Ovary (tissue), 3 donors: ENCODE measurements at regions not wholly inside any gene's neighbourhood (a gene's known extent, or its start where the extent isn't known, plus 50 kb on each side); places are given as distances from the start of the nearest gene placed in this dataset.
"Not testable (repeated sequence)": the region's sequence is repeated elsewhere in the genome, so short reads cannot be mapped to it uniquely, and the experiment has no call there.

Source experiments
- CTCF ChIP-seq, 3 donors: fragments of 450-650 bp in 2 of 3; fragments of 200-600 bp in 1 of 3; IDR thresholded peaks; one replicate each; pipeline versions ENCODE4 v1.5.1 to v1.8.0; 2016 to 2022; ENCODE audit warnings: antibody characterized with exemption in 3 of 3, mild to moderate bottlenecking in 1 of 3
- POLR2A ChIP-seq: fragments of 450-650 bp; IDR thresholded peaks from one replicate; pipeline ENCODE4 v1.6.1; 2017; ENCODE audit warnings: antibody characterized with exemption, mild to moderate bottlenecking, moderate library complexity
- donor health status: DM: no; HTN: no; CAD: no.

- not testable (repeated sequence) for TF ChIP-seq CTCF (IDR thresholded peaks at IDR 0.05); POLR2A
These were observed 139.6 kb upstream of the RAPGEF2 start for GRCh38 chr4:158963282-158963681.
